ENCODE measurements at regions not wholly inside any gene's neighbourhood (a gene's known extent, or its start where the extent isn't known, plus 50 kb on each side); places are given as distances from the start of the nearest gene placed in this dataset.

- TF ChIP-seq CTCF (IDR thresholded peaks at IDR 0.05), result no peak
- intact Hi-C loops (cut with micrococcal nuclease), result no loop called here
- Histone ChIP-seq H3K27ac (ENCODE audit: low read depth in 1 of 2, low read length in 2 of 2) (no peak overlapping the region), H3K79me2 (ENCODE audit: insufficient read depth, low read length) (no peaks in the 10 kb centered on the region), H3K4me2 (replicated peaks; ENCODE audit: extremely low read depth, low read length, poor library complexity, severe bottlenecking) (no peak overlapping the region), H3K4me1 (ENCODE audit: control insufficient read depth in 1 of 2, insufficient read depth in 2 of 2, low read length in 2 of 2) (no peaks in the 10 kb centered on the region), H3K9me3 (replicated peaks in 1 of 2; ENCODE audit: control insufficient read depth in 1 of 2, insufficient read depth in 1 of 2, low read length in 2 of 2) (no peaks in the 10 kb centered on the region), H2AFZ (ENCODE audit: insufficient read depth, low read depth, low read length, poor library complexity, severe bottlenecking) (no peak overlapping the region), H3K27me3 (ENCODE audit: control insufficient read depth in 2 of 2, insufficient read depth in 2 of 2, low read length in 2 of 2) (no peaks in the 10 kb centered on the region), H3K4me3 (replicated peaks in 1 of 3; ENCODE audit: low read depth in 2 of 3, low read length in 3 of 3) (no peak overlapping the region), H3K9ac (ENCODE audit: insufficient read depth, low read length, poor library complexity, severe bottlenecking) (no peak overlapping the region), H3K36me3 (replicated peaks in 1 of 2; ENCODE audit: control insufficient read depth in 1 of 2, insufficient read depth in 2 of 2, low read length in 2 of 2) (no peaks in the 10 kb centered on the region), H4K20me1 (ENCODE audit: insufficient read depth, low read length) (no peaks in the 10 kb centered on the region)
- Mint-ChIP-seq H3K9me3 (peaks cover 0 to 7% (median 3%) of the 10 kb centered on the region in 7 donors), H3K36me3 (no peaks in the 10 kb centered on the region), H3K27ac (no peak overlapping the region), H3K27me3 (ENCODE audit: low read depth in 3 of 3) (peaks cover 1 to 3% (median 2%) of the 10 kb centered on the region in 3 donors), H3K4me3 (no peak overlapping the region), H3K4me1 (no peaks in the 10 kb centered on the region)
- no CpG with 5 or more reads among the region's 2 CpGs for WGBS (ENCODE audit: insufficient coverage)
- no peak for DNase-seq
Observed at GRCh38 chrX:30008031-30008430, 207.3 kb upstream of the MAGEB2 start.

GRCh38 chrX:30010471-30010870 lies 204.9 kb upstream of the MAGEB2 start:
- Histone ChIP-seq H3K36me3 (replicated peaks in 1 of 2; ENCODE audit: control insufficient read depth in 1 of 2, insufficient read depth in 2 of 2, low read length in 2 of 2) (no peaks in the 10 kb centered on the region), H3K4me3 (replicated peaks in 1 of 3; ENCODE audit: low read depth in 2 of 3, low read length in 3 of 3) (no peak overlapping the region), H3K79me2 (ENCODE audit: insufficient read depth, low read length) (no peaks in the 10 kb centered on the region), H4K20me1 (ENCODE audit: insufficient read depth, low read length) (no peaks in the 10 kb centered on the region), H3K4me2 (replicated peaks; ENCODE audit: extremely low read depth, low read length, poor library complexity, severe bottlenecking) (no peak overlapping the region), H3K4me1 (ENCODE audit: control insufficient read depth in 1 of 2, insufficient read depth in 2 of 2, low read length in 2 of 2) (no peaks in the 10 kb centered on the region), H3K9me3 (replicated peaks in 1 of 2; ENCODE audit: control insufficient read depth in 1 of 2, insufficient read depth in 1 of 2, low read length in 2 of 2) (no peaks in the 10 kb centered on the region), H3K9ac (ENCODE audit: insufficient read depth, low read length, poor library complexity, severe bottlenecking) (no peak overlapping the region), H3K27ac (ENCODE audit: low read depth in 1 of 2, low read length in 2 of 2) (no peak overlapping the region), H3K27me3 (ENCODE audit: control insufficient read depth in 2 of 2, insufficient read depth in 2 of 2, low read length in 2 of 2) (no peaks in the 10 kb centered on the region), H2AFZ (ENCODE audit: insufficient read depth, low read depth, low read length, poor library complexity, severe bottlenecking) (no peak overlapping the region)
- H3K27ac Mint-ChIP-seq, result no peak overlapping the region
- no peak for TF ChIP-seq CTCF (IDR thresholded peaks at IDR 0.05)
- no peak overlapping the region for H3K4me3 Mint-ChIP-seq
- H3K36me3 Mint-ChIP-seq, result no peaks in the 10 kb centered on the region
- peaks cover 0 to 8% (median 3%) of the 10 kb centered on the region in 7 donors for H3K9me3 Mint-ChIP-seq
- H3K4me1 Mint-ChIP-seq, result no peaks in the 10 kb centered on the region
- peaks cover 0 to 3% (median 1%) of the 10 kb centered on the region in 3 donors for H3K27me3 Mint-ChIP-seq (ENCODE audit: low read depth in 3 of 3)
- intact Hi-C loops (cut with micrococcal nuclease), result no loop called here
- no peak for DNase-seq
- WGBS (ENCODE audit: insufficient coverage), result no CpG with 5 or more reads among the region's 3 CpGs
